Adrenal gland (tissue), 9 donors: ENCODE measurements at regions not wholly inside any gene's neighbourhood (a gene's known extent, or its start where the extent isn't known, plus 50 kb on each side); places are given as distances from the start of the nearest gene placed in this dataset.
A peak's percentile ranks its signal among the peaks of the same experiment; 100 is the strongest.
"Not testable (repeated sequence)": the region's sequence is repeated elsewhere in the genome, so short reads cannot be mapped to it uniquely, and the experiment has no call there.

Experiments
- DNase-seq, 7 donors: peaks; one replicate each; pipeline ENCODE4 v3.0.0-alpha.2; 2019 to 2020
- H3K27ac ChIP-seq, 5 donors: fragments of 200-600 bp; sonication (generic) in 4 of 5; 1 replicate in 3 of 5; 2 replicates in 2 of 5; pipeline versions ENCODE4 v1.5.1 to v1.8.0; 2016 to 2020; ENCODE audit warnings: mild to moderate bottlenecking in 1 of 5
- H3K27me3 ChIP-seq: fragments of 200-600 bp; 2 replicates; pipeline ENCODE4 v1.8.0; 2021
- H3K36me3 ChIP-seq, 2 donors: fragments of 200-600 bp; replicated peaks in 1 of 2; 1 replicate in 1 of 2; 2 replicates in 1 of 2; pipeline versions ENCODE4 v1.5.1 to v1.8.0; 2018 to 2022
- H3K4me1 ChIP-seq, 2 donors: fragments of 200-600 bp; replicated peaks in 1 of 2; 1 replicate in 1 of 2; 2 replicates in 1 of 2; pipeline versions ENCODE4 v1.5.1 to v1.8.0; 2018 to 2021
- H3K4me3 ChIP-seq, 4 donors: fragments of 200-600 bp; sonication (generic) in 3 of 4; one replicate each; pipeline ENCODE4 v1.5.1; 2016 to 2018
- H3K9me3 ChIP-seq, 3 donors: fragments of 200-600 bp; sonication (generic) in 1 of 3; replicated peaks in 1 of 3; 1 replicate in 2 of 3; 2 replicates in 1 of 3; pipeline versions ENCODE4 v1.5.1 to v1.8.0; 2016 to 2021
- CTCF ChIP-seq, 6 experiments: fragments of 450-650 bp in 4 of 6; fragments of 200-600 bp in 2 of 6; sonication (generic) in 1 of 6; IDR thresholded peaks; 1 replicate in 5 of 6; 2 replicates in 1 of 6; pipeline versions ENCODE4 v1.5.1 to v1.8.0; 2016 to 2021; ENCODE audit warnings: antibody characterized with exemption in 6 of 6, mild to moderate bottlenecking in 2 of 6, moderate library complexity in 1 of 6
- POLR2A ChIP-seq, 2 donors: fragments of 450-650 bp; IDR thresholded peaks; one replicate each; pipeline ENCODE4 v1.6.1; 2017; ENCODE audit warnings: antibody characterized with exemption in 2 of 2, mild to moderate bottlenecking in 2 of 2, moderate library complexity in 1 of 2
- WGBS, 4 donors: extraction: QIAGEN DNeasy Blood & Tissue Kit in 2 of 4; methylation state at CpG; one replicate each; pipeline versions ENCODE4 v1.1.5 to v1.1.7; 2013 to 2017; 5-methylcytosine and 5-hydroxymethylcytosine counted together
- intact Hi-C, 2 donors: fragments of 100-400 bp; cut with DNase I; formaldehyde crosslinking; loops; one replicate each; pipeline versions ENCODE4 v1.14.1 to v1.15.0; 2022 to 2023
- donor health status: healthy with polysubstance abuse.
- donor health status: Bipolar disorder and iron deficiency.
- donor health status: DM: yes; HTN: yes; CAD: no.
- donor health status: DM: no; HTN: no; CAD: no.
- donor health status: DM: no; HTN: no; CAD: no.

GRCh38 chrX:129361576-129361975 lies 161.7 kb downstream of the SMARCA1 start:
- Histone ChIP-seq H3K27me3 (no peaks in the 10 kb centered on the region), H3K27ac (no peak overlapping the region), H3K4me3 (no peak overlapping the region), H3K9me3 (no peaks in the 10 kb centered on the region), H3K4me1 (no peaks in the 10 kb centered on the region), H3K36me3 (no peaks in the 10 kb centered on the region)
- TF ChIP-seq POLR2A (IDR thresholded peaks at IDR 0.05) = no peak
- TF ChIP-seq CTCF (IDR thresholded peaks at IDR 0.05) = no peak
- no peak for DNase-seq
- 52 to 93% (median 65%) methylated on average over 5 of the region's 5 CpGs for WGBS, 4 donors
- intact Hi-C loops = no loop called here

GRCh38 chrX:129360175-129360574 lies 163.1 kb downstream of the SMARCA1 start:
- WGBS, 4 donors = 22 to 40% (median 30%) methylated on average over 4 to 5 of the region's 5 CpGs
- peak; percentile 22 to 69 (median 49) for DNase-seq
- Histone ChIP-seq H3K4me3 (no peak overlapping the region), H3K4me1 (no peaks in the 10 kb centered on the region), H3K9me3 (no peaks in the 10 kb centered on the region), H3K36me3 (no peaks in the 10 kb centered on the region), H3K27ac (no peak overlapping the region), H3K27me3 (no peaks in the 10 kb centered on the region)
- TF ChIP-seq POLR2A (IDR thresholded peaks at IDR 0.05) (no peak), CTCF (IDR thresholded peaks at IDR 0.05) (peak; percentile 36 to 68 (median 58))
- intact Hi-C loops = no loop called here

GRCh38 chrX:129359269-129359668 lies 164.0 kb downstream of the SMARCA1 start:
- no peaks in the 10 kb centered on the region for H3K36me3 ChIP-seq
- H3K4me1 ChIP-seq = no peaks in the 10 kb centered on the region
- no peak for DNase-seq
- 82 to 97% (median 86%) methylated on average over 2 of the region's 2 CpGs for WGBS, 4 donors
- H3K27ac ChIP-seq = no peak overlapping the region
- no peak overlapping the region for H3K4me3 ChIP-seq
- H3K9me3 ChIP-seq = no peaks in the 10 kb centered on the region
- intact Hi-C loops = no loop called here
- no peak for TF ChIP-seq POLR2A (IDR thresholded peaks at IDR 0.05)
- no peaks in the 10 kb centered on the region for H3K27me3 ChIP-seq

- H3K4me3 ChIP-seq, DNase-seq, H3K4me1 ChIP-seq, H3K9me3 ChIP-seq, H3K36me3 ChIP-seq, H3K27ac ChIP-seq, H3K27me3 ChIP-seq, intact Hi-C loops: not testable (repeated sequence)
- 85 to 96% (median 89%) methylated on average over 3 to 4 of the region's 4 CpGs for WGBS, 4 donors
Observed at GRCh38 chrX:129357428-129357827, 165.9 kb downstream of the SMARCA1 start.

GRCh38 chrX:129347291-129347690 lies 176.0 kb downstream of the SMARCA1 start:
- H3K27ac ChIP-seq = no peak overlapping the region
- 58 to 86% (median 71%) methylated on average over 2 of the region's 2 CpGs for WGBS, 4 donors
- no peaks in the 10 kb centered on the region for H3K27me3 ChIP-seq
- TF ChIP-seq CTCF (IDR thresholded peaks at IDR 0.05) (no peak), POLR2A (IDR thresholded peaks at IDR 0.05) (no peak)
- no peak overlapping the region for H3K4me3 ChIP-seq
- intact Hi-C loops = no loop called here
- H3K4me1 ChIP-seq = no peaks in the 10 kb centered on the region
- no peaks in the 10 kb centered on the region for H3K36me3 ChIP-seq
- DNase-seq = no peak
- peaks cover 0 to 4% (median 0%) of the 10 kb centered on the region in 3 donors for H3K9me3 ChIP-seq
